Tibial artery (tissue), 4 donors: ENCODE measurements at regions not wholly inside any gene's neighbourhood (a gene's known extent, or its start where the extent isn't known, plus 50 kb on each side); places are given as distances from the start of the nearest gene placed in this dataset.

ENCODE experiments used
- DNase-seq, 2 donors: peaks; one replicate each; pipeline ENCODE4 v3.0.0-alpha.2; 2019
- H3K27ac ChIP-seq, 2 donors: fragments of 200-600 bp; sonication (generic) in 1 of 2; 1 replicate in 1 of 2; 2 replicates in 1 of 2; pipeline ENCODE4 v1.5.1; 2018 to 2019; ENCODE audit warnings: mild to moderate bottlenecking in 1 of 2
- H3K27me3 ChIP-seq, 2 donors: fragments of 200-600 bp; sonication (generic) in 1 of 2; one replicate each; pipeline versions ENCODE4 v1.5.1 to v1.6.0; 2016 to 2019
- H3K36me3 ChIP-seq, 3 donors: fragments of 200-600 bp; sonication (generic) in 2 of 3; one replicate each; pipeline ENCODE4 v1.5.1; 2016 to 2019; ENCODE audit warnings: mild to moderate bottlenecking in 2 of 3
- H3K4me1 ChIP-seq, 4 donors: fragments of 200-600 bp; sonication (generic) in 2 of 4; 1 replicate in 3 of 4; 2 replicates in 1 of 4; pipeline ENCODE4 v1.5.1; 2016 to 2019
- H3K4me3 ChIP-seq, 2 donors: fragments of 200-600 bp; sonication (generic) in 1 of 2; 1 replicate in 1 of 2; 2 replicates in 1 of 2; pipeline ENCODE4 v1.5.1; 2018 to 2019; ENCODE audit warnings: mild to moderate bottlenecking in 2 of 2
- H3K9me3 ChIP-seq, 3 donors: fragments of 200-600 bp; sonication (generic) in 1 of 3; one replicate each; pipeline ENCODE4 v1.5.1; 2016 to 2019
- CTCF ChIP-seq, 2 experiments: fragments of 200-600 bp in 1 of 2; fragments of 450-650 bp in 1 of 2; IDR thresholded peaks; one replicate each; pipeline ENCODE4 v1.5.1; 2017 to 2019; ENCODE audit warnings: antibody characterized with exemption in 2 of 2, mild to moderate bottlenecking in 1 of 2, moderate library complexity in 1 of 2
- intact Hi-C: fragments of 100-400 bp; cut with DNase I; formaldehyde crosslinking; loops from one replicate; pipeline ENCODE4 v1.15.0; 2023; ENCODE audit warnings: low total_unique reads

GRCh38 chr22:22390989-22391388, 117.6 kb downstream of the ZNF280B start:
- DNase-seq: no peak
- intact Hi-C loops: no loop called here
- H3K9me3 ChIP-seq: peaks cover 0 to 3% (median 0%) of the 10 kb centered on the region in 3 donors
- H3K27ac ChIP-seq: no peak overlapping the region
- H3K27me3 ChIP-seq: peaks cover 0 to 9% of the 10 kb centered on the region in 2 donors
- no peaks in the 10 kb centered on the region for H3K4me1 ChIP-seq
- no peak overlapping the region for H3K4me3 ChIP-seq
- no peaks in the 10 kb centered on the region for H3K36me3 ChIP-seq
- no peak for TF ChIP-seq CTCF (IDR thresholded peaks at IDR 0.05)

- Histone ChIP-seq H3K9me3 (peaks cover 0 to 3% (median 0%) of the 10 kb centered on the region in 3 donors), H3K36me3 (no peaks in the 10 kb centered on the region), H3K27me3 (peaks cover 0 to 4% of the 10 kb centered on the region in 2 donors), H3K4me1 (no peaks in the 10 kb centered on the region), H3K27ac (no peak overlapping the region), H3K4me3 (no peak overlapping the region)
- no peak for TF ChIP-seq CTCF (IDR thresholded peaks at IDR 0.05)
- DNase-seq: no peak
- intact Hi-C loops: no loop called here
Measured at GRCh38 chr22:22391543-22391942, 117.0 kb downstream of the ZNF280B start.

- no peak overlapping the region for H3K27ac ChIP-seq
- no peak for TF ChIP-seq CTCF (IDR thresholded peaks at IDR 0.05)
- intact Hi-C loops: no loop called here
- H3K36me3 ChIP-seq: no peaks in the 10 kb centered on the region
- no peak overlapping the region for H3K4me3 ChIP-seq
- no peak for DNase-seq
- H3K27me3 ChIP-seq: peaks cover 0 to 6% of the 10 kb centered on the region in 2 donors
- peaks cover 0 to 3% (median 0%) of the 10 kb centered on the region in 3 donors for H3K9me3 ChIP-seq
- H3K4me1 ChIP-seq: no peaks in the 10 kb centered on the region
Measured at GRCh38 chr22:22392131-22392530, 116.4 kb downstream of the ZNF280B start.

- no peaks in the 10 kb centered on the region for H3K36me3 ChIP-seq
- intact Hi-C loops: no loop called here
- H3K9me3 ChIP-seq: peaks cover 0 to 3% (median 0%) of the 10 kb centered on the region in 3 donors
- peaks cover 0 to 18% of the 10 kb centered on the region in 2 donors for H3K27me3 ChIP-seq
- no peaks in the 10 kb centered on the region for H3K4me1 ChIP-seq
- H3K27ac ChIP-seq: no peak overlapping the region
- H3K4me3 ChIP-seq: no peak overlapping the region
- no peak for DNase-seq
- no peak for TF ChIP-seq CTCF (IDR thresholded peaks at IDR 0.05)
Measured at GRCh38 chr22:22394591-22394990, 114.0 kb downstream of the ZNF280B start.

GRCh38 chr22:22395245-22395644, 113.3 kb downstream of the ZNF280B start:
- no peak for TF ChIP-seq CTCF (IDR thresholded peaks at IDR 0.05)
- Histone ChIP-seq H3K4me1 (no peaks in the 10 kb centered on the region), H3K36me3 (no peaks in the 10 kb centered on the region), H3K9me3 (peaks cover 0 to 3% (median 0%) of the 10 kb centered on the region in 3 donors), H3K4me3 (no peak overlapping the region), H3K27ac (no peak overlapping the region), H3K27me3 (peaks cover 0 to 18% of the 10 kb centered on the region in 2 donors)
- no peak for DNase-seq
- intact Hi-C loops: no loop called here

GRCh38 chr22:22396741-22397291, 111.7 kb downstream of the ZNF280B start:
- no peaks in the 10 kb centered on the region for H3K36me3 ChIP-seq
- no peak for TF ChIP-seq CTCF (IDR thresholded peaks at IDR 0.05)
- H3K27ac ChIP-seq: no peak overlapping the region
- peaks cover 0 to 3% (median 0%) of the 10 kb centered on the region in 3 donors for H3K9me3 ChIP-seq
- H3K4me1 ChIP-seq: no peaks in the 10 kb centered on the region
- intact Hi-C loops: no loop called here
- no peak for DNase-seq
- H3K4me3 ChIP-seq: no peak overlapping the region
- H3K27me3 ChIP-seq: peaks cover 0 to 18% of the 10 kb centered on the region in 2 donors
